H1 (cell line): ENCODE measurements at regions not wholly inside any gene's neighbourhood (a gene's known extent, or its start where the extent isn't known, plus 50 kb on each side); places are given as distances from the start of the nearest gene placed in this dataset.

Source experiments
- ATF3 ChIP-seq: IDR thresholded peaks from 2 replicates; pipeline ENCODE4 v1.6.1; 2011; ENCODE audit warnings: low read depth, mild to moderate bottlenecking, low read length; ENCODE audit not compliant: insufficient read depth
- EZH2 ChIP-seq: fragments of 200-600 bp; sonication (generic); IDR thresholded peaks from 2 replicates; pipeline ENCODE4 v1.7.1; 2012; ENCODE audit warnings: low read depth, mild to moderate bottlenecking, moderate library complexity, low read length, inconsistent platforms; ENCODE audit not compliant: severe bottlenecking
- GABPA ChIP-seq: IDR thresholded peaks from 2 replicates; pipeline ENCODE4 v1.6.1; 2011; ENCODE audit warnings: mild to moderate bottlenecking, low read length, moderate library complexity, borderline replicate concordance; ENCODE audit not compliant: insufficient read depth
- HDAC2 ChIP-seq, 2 experiments: fragments of 300-600 bp in 1 of 2; sonication (generic) in 1 of 2; IDR thresholded peaks; 2 replicates each; pipeline ENCODE4 v1.6.1; 2011 to 2012; ENCODE audit warnings: low read depth in 2 of 2, low read length in 2 of 2, mild to moderate bottlenecking in 2 of 2, moderate library complexity in 2 of 2, borderline replicate concordance in 1 of 2, inconsistent platforms in 1 of 2
- NRF1 ChIP-seq: IDR thresholded peaks from 2 replicates; pipeline ENCODE4 v1.6.1; 2011; ENCODE audit warnings: mild to moderate bottlenecking, low read depth, low read length, improper control_type of control experiment
- POLR2A ChIP-seq, 2 experiments: IDR thresholded peaks; 1 replicate in 1 of 2; 2 replicates in 1 of 2; pipeline ENCODE4 v1.6.1; 2011; ENCODE audit warnings: low read depth in 2 of 2, low read length in 2 of 2, mild to moderate bottlenecking in 2 of 2; ENCODE audit errors: control extremely low read depth in 1 of 2
- SIN3A ChIP-seq, 2 experiments: IDR thresholded peaks in 1 of 2; conservative IDR thresholded peaks in 1 of 2; 2 replicates each; pipeline ENCODE4 v1.6.1; 2011 to 2012; ENCODE audit warnings: low read length in 2 of 2, improper control_type of control experiment in 1 of 2, low read depth in 1 of 2, mild to moderate bottlenecking in 1 of 2
- SUZ12 ChIP-seq: fragments of 200-600 bp; sonication (generic); IDR thresholded peaks from 2 replicates; pipeline ENCODE4 v1.6.1; 2012; ENCODE audit warnings: mild to moderate bottlenecking, inconsistent platforms, low read length, moderate library complexity, mixed read lengths
- TCF12 ChIP-seq: IDR thresholded peaks from 2 replicates; pipeline ENCODE4 v1.6.1; 2011; ENCODE audit warnings: low read depth, mild to moderate bottlenecking, low read length
- YY1 ChIP-seq: IDR thresholded peaks from 2 replicates; pipeline ENCODE4 v1.6.1; 2011; ENCODE audit warnings: low read depth, mild to moderate bottlenecking, low read length
- TF ChIP-seq, protein P1 (sequence below), 3 experiments: IDR thresholded peaks; 1 replicate in 2 of 3; 2 replicates in 1 of 3; pipeline versions ENCODE4 v1.5.1 to v1.6.1; 2011; ENCODE audit warnings: low read length in 3 of 3, mild to moderate bottlenecking in 3 of 3, inconsistent platforms in 2 of 3, low read depth in 1 of 3, moderate library complexity in 1 of 3; ENCODE audit not compliant: insufficient read depth in 1 of 3; ENCODE audit errors: control extremely low read depth in 1 of 3
- TF ChIP-seq, protein P2 (sequence below): IDR thresholded peaks from 2 replicates; pipeline ENCODE4 v1.6.1; 2012; ENCODE audit warnings: low read length, inconsistent platforms

GRCh38 chr7:49088017-49088416, 163.7 kb downstream of the CDC14C start:
- TF ChIP-seq, protein P1, sequence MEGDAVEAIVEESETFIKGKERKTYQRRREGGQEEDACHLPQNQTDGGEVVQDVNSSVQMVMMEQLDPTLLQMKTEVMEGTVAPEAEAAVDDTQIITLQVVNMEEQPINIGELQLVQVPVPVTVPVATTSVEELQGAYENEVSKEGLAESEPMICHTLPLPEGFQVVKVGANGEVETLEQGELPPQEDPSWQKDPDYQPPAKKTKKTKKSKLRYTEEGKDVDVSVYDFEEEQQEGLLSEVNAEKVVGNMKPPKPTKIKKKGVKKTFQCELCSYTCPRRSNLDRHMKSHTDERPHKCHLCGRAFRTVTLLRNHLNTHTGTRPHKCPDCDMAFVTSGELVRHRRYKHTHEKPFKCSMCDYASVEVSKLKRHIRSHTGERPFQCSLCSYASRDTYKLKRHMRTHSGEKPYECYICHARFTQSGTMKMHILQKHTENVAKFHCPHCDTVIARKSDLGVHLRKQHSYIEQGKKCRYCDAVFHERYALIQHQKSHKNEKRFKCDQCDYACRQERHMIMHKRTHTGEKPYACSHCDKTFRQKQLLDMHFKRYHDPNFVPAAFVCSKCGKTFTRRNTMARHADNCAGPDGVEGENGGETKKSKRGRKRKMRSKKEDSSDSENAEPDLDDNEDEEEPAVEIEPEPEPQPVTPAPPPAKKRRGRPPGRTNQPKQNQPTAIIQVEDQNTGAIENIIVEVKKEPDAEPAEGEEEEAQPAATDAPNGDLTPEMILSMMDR (IDR thresholded peaks at IDR 0.05; ENCODE audit: control extremely low read depth in 1 of 3, insufficient read depth in 1 of 3, low read depth in 1 of 3, low read length in 3 of 3): no peak
- TF ChIP-seq, protein P2, sequence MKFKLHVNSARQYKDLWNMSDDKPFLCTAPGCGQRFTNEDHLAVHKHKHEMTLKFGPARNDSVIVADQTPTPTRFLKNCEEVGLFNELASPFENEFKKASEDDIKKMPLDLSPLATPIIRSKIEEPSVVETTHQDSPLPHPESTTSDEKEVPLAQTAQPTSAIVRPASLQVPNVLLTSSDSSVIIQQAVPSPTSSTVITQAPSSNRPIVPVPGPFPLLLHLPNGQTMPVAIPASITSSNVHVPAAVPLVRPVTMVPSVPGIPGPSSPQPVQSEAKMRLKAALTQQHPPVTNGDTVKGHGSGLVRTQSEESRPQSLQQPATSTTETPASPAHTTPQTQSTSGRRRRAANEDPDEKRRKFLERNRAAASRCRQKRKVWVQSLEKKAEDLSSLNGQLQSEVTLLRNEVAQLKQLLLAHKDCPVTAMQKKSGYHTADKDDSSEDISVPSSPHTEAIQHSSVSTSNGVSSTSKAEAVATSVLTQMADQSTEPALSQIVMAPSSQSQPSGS: no peak
- TF ChIP-seq YY1: no peak
- TF ChIP-seq HDAC2 (IDR thresholded peaks at IDR 0.05; ENCODE audit: borderline replicate concordance in 1 of 2, low read depth in 2 of 2, low read length in 2 of 2): no peak
- TF ChIP-seq POLR2A (IDR thresholded peaks at IDR 0.05; ENCODE audit: control extremely low read depth in 1 of 2, low read depth in 2 of 2, low read length in 2 of 2): no peak
- no peak for TF ChIP-seq GABPA
- TF ChIP-seq ATF3: no peak
- TF ChIP-seq EZH2: no peak
- no peak for TF ChIP-seq NRF1
- no peak for TF ChIP-seq SUZ12
- no peak for TF ChIP-seq TCF12
- no peak for TF ChIP-seq SIN3A (conservative IDR thresholded peaks at IDR 0.05 in 1 of 2, IDR thresholded peaks at IDR 0.05 in 1 of 2; ENCODE audit: low read depth in 1 of 2, low read length in 2 of 2)
